ENCODE measurements at regions not wholly inside any gene's neighbourhood (a gene's known extent, or its start where the extent isn't known, plus 50 kb on each side); places are given as distances from the start of the nearest gene placed in this dataset.

DNA sequence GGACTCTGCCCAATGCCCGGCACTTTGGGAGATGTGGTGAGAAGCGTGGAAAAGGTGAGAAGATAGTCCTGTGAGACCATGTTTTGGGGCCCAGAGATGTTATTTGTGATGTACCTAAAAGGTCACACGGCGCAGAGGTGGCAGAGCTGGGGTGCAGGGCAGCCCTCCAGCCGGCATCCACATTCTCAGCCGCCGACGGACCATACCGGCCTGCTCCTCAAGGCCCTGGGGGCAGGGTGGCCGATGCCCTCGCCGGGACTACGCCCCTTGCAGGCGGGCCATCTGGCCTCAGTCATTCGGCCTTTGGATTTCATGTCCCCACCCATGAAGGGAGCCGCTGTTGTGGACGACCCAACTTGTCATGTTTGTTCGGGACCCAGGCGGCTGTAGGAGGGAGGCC lies 131.4 kb upstream of the GSE1 start:
- DNase-seq = no peak

DNA sequence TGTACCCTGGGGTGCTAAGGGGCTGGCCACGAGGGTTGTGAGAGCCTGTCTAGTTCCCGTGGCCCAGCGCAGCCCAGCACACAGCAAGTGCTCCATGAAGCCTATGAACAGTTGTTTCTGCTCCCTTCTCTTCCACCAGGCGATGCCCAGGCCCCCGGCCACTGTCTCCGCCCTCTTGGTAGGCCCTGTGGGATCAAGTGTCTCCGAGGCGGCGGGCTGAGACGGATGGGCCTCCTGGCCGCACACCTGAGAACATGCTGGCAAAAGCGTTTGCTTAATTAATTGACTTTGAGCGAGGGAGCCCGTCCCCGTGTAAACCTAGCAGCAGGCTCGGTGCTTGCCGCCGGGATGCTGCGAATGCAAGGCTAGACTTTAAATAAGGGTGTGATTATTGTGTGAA lies 129.7 kb upstream of the GSE1 start:
- peak; percentile 73 for DNase-seq

DNA sequence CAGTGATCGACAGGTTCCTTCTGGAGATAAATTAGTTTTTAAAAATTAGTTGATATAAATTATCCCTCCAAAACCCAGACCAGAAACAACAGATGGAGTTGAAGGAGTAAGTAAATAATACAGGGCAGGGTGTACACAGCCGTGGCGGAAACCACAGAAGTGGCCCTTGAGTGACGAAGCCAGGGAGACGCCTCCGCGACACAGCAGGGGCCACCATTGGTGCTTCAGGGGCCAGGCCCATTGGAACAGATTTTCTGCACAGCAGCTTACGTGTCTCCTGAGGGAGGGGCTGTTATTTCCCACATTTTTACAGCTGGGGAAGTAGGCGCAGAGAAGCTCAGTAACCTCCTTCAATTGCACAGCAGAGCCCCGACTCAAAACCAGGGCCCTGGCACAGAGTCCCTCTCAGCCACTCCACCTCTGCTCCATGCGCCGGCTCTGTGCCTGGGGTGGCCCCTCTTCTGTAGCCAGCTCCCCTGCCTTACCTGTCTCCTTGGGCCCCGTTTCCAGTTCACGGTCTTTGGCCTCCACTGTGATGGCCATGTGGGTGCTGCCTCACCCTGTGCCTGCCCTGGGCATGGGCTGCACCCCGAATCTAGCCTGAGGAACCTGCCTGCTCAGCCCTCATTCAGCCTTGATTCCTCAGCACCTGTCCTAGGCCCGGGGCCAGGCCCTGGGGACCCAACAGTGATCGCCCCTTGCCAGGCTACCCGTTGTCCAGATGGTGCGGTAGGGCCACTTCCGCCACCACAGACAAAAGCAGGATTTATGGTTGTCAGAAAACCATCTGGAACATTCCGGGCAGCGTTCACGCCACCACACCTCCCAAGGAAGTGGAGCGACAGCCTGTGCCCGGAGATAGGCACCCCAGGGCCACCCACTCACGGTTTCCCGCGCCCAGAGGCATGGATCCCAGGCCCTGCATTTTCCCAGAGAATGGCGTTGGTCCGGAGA lies 128.5 kb upstream of the GSE1 start:
- no peak for DNase-seq

DNA sequence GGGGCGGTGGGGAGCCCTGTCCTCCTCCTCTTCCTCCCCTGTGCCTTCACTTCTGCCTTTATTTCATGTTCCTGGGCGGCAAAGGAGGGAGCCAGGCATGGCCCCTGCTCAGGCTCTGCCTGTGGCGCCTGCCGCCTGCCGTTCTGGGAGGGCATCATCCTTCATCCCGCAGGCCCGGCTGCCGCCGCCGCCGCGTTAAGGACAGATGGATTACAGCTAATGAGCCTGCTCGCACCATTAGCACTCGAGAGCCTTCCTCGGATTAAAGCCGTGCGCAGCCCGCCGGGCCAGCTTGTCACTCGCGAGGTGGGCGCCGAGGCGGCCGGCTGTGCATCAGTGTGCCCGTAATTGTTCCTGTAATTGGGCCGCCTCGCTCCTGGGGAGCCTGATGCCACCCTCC lies 127.7 kb upstream of the GSE1 start:
- peak; percentile 2 for DNase-seq

DNA sequence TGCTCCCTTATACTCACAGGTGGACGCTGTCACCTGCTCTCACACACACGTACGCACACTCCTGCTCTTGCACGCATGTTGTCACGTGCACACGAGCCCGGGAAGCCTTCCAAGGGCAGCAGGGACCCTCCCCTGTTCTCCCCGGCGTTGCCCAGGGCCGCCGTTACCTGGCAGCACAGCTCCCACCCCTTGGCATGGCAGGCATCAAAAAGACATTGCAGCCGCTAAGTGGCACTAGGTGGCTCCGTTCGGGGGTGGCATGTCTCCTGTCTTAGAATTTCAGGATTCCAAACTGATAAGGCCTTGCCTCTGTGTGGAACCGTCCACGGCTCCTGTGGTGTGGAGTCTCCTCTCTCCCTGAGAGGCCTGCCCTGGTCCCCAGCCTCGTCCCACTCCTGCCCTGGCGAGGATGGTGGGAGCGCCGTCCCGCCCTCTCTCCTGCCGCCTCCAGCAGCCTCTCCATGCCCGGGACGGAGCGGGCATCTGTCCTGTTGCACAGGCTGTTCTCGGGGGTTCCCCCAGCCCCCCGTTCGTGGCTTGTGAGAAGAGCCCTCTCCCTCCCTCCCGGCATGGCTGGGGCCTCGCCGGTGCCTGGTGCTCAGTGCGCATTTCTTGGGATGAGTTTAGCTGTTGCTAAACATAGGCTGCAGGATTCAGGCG lies 126.7 kb upstream of the GSE1 start:
- DNase-seq = no peak

DNA sequence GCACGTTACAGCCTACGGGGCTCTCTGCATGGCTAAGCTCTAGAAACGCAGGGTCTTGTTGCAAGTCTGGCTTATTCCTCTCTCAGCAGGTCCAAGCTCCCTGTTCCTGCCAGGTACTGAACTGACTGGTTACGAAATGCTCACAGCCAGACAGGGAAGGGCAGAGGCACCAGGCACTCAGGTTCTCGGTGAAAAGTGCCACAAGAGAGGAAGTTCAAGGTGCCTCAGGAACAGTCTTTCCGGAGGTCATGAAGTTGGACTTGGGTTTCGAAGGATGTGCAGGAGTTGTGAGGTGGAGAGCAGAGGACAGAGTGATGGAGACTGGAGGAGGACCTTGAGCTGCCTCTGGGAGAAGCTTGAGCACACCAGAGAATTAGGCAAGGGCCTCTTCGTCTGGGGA lies 124.7 kb upstream of the GSE1 start:
- DNase-seq = no peak

DNA sequence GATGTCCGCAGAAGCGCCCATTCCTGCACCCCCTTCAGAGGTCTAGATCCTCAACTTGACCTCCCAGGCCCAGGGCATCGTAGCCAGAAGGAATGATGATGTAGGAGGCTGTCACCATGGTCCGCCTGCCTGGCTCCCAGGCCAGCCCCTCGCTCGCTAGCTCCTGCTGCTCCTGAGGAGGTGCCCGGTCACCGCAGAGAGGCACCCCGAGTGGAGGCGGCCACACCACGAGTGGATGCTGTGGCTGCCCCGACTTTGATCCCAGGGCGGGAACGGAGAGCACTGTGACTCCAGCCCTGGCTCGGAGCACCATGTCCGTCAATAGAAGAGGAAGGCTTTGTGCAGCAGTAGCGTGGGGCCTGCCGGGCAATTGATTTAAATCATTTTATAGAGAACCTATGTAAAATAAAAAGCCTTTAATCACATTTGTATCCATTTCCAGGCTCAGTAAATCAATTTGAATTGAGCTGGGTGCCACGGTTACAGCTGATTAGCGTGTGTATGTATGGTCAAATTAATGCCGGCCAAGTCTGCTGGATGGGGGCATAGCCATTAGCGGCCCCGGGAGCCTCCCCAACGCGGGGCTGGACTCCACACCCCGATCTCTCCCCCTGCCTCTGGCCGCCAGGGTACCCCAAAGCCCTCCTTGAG lies 122.6 kb upstream of the GSE1 start:
- no peak for DNase-seq

DNA sequence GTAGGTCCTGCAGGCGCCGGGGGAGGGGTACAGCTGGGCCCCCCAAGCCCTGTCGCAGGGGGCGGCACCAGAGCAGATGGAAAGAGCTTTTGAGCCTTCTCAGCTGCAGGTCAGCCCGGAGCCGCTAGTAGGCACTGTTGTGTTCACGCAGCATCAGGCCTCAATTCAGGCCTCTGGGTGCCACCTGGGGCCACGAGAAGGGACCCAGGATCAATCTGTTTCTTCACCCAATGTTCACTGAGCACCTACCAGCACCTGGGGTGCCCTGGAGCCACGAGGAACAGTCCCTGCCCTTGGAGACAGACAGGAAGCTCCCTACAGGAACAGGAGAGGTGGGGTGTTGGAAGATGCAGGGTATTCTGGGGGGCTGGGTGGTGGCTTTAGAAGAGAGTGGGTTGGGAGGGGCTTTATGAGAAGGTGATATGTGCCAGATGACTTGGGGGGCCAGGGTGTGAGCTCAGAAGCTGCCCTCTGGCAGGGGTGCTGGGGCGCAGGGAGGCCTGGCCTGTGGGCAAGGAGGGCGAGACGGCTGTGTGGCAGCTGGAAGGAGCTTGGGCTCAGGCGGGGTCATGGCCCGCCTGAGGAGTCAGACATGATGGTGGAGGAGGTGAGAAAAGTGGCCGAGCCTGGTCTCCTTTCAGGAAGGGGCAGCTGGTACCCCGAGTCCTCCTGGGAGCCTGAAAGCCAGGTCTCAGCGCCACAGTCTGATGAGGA lies 121.9 kb upstream of the GSE1 start:
- peak; percentile 1 for DNase-seq

DNA sequence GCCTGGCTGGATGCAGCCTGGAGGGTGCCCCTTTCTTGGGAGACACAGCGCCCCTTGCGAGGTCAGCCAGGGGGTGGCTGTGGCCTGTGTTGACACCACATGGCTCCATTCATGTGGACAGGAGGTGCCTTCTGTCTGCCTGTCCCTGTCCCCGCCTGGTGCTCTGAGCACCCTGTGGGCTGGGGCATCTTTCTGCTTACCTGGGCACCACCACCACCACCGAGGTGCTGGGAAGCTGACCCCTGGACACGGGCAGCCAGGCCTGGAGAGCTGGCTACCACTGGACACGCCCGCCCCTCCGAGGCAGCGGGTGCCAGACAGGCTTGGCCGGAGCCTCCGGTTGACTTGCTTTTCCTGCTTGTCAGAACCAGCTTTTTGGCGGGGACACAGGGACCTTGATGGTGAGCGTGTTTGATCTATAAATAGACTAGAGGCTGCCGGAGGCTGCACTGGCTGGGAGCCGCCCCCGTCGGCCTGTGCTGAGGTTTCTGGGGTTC lies 121.3 kb upstream of the GSE1 start:
- no peak for DNase-seq

DNA sequence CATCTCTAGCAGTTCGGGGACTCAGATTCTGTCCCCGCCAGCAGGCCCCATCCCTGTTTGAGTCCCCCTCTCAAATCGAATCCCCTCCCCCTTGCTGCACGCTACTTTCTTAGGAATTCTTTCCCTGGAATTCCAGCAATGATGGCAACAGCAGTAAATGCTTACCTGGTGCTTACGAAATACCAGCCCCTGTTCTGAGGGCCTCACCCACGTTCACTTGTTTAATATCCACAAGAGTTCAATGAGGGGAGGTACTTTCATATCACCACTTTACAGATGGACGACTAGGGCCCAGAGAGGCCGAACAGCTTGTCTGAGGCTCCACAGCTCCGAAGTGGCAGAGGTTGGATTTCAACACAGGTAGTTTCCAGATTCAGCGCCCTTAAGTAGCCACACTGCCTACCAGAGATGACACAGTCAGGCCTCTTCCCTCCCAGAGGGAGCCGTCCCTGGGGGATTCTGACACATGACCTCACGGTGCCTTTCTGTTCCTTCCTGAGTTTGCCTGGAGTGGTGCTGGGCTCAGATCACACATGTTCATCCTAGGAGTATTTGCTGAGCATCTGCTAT lies 120.7 kb upstream of the GSE1 start:
- DNase-seq = no peak

DNA sequence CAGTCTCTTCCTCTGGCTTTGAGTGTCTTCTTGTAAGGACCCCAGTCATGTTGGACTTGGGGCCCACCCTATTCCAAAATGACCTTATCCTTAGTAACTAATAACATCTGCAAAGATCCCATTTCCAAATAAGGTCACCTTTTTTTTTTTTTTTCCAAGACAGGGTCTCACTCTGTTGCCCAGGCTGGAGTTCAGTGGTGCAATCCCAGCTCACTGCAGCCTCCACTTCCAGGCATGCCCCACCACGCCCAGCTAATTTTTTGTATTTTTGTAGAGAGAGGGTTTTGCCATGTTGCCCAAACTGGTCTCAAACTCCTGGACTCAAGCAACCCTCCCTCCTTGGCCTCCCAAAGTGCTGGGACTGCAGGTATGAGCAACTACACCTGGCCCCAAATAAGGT lies 118.8 kb upstream of the GSE1 start:
- no peak for DNase-seq

DNA sequence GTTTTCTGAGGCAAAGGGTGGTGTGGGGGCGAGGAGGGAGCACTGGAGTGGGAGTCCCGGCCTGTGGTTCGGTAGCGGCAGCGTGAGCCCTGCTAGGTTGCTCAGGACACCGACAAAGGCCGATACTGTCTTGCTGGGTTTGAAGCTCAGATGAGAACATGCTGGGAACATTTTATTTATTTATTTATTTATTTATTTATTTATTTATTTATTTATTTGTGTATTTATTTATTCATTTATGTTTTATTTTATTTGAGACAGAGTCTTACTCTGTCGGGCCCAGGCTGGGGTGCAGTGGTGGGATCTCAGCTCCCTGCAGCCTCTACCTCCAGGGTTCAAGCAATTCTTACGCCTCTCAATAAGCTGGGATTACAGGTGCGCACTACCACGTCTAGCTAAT lies 117.9 kb upstream of the GSE1 start:
- DNase-seq = no peak

DNA sequence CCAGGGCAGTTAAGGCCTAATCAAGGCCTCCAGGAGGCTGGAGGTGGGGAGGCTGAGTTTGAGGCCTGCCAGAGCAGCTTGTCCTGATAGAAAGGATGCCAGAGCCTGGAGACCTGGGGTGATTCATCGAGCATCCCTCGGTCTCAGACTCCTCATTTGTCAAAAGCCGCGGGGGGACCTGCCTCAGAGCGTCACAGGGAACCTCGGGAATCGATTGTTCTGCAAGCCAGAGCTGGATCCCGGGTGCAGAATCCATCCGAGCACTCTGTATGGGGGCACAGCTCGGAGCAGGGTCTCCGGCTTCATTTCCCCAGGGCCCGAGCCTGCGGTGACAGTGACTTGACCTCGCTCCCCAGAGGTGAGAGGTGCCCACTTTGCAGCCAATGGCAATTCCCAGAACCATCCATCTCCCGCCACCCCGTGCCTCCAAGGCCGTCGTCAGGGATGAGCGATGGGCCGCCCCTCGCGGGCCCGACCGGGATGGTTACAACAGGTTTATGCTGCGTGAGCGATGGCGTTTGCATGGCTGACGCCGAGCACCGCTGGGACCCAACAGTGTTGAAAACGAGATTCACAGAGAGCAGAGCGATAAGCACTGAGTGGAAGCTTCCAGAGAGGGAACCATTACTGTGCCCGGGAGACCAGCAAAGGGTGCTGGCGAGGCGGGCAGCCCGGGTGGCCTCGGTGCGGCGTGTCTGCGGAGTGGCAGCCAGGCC lies 117.1 kb upstream of the GSE1 start:
- DNase-seq = no peak

DNA sequence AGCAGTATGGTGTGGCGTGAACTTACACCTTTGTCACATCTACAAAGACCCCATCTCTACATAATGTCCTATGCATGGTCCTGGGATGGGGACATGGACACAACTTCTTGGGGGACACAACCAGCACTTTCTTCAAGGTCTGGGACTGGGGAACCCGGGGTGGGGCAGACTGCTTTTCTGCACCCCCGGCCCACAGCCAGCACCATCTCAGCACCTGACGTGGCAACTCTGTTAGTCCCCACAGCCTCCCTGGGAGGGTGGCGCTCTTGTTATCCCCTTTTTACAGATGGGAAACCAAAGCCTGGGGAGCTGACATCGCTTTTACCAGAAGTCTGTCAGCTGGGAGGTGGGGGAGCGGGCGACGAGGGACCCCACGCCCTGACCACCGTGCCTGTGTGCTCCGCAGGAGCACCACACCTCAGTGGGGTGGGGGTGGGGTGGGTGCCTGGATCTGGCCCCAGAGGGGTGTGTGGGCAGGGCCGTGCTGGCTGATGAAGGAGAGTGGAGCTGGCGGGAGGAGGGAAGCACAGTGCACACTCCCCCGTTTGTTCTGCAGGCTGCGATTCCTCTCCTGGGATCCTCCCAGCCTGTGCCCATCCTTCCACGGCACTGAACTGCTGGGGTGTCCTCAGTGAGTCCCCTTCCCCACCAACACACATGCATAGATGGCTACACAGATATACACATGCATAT lies 115.4 kb upstream of the GSE1 start:
- no peak for DNase-seq

DNA sequence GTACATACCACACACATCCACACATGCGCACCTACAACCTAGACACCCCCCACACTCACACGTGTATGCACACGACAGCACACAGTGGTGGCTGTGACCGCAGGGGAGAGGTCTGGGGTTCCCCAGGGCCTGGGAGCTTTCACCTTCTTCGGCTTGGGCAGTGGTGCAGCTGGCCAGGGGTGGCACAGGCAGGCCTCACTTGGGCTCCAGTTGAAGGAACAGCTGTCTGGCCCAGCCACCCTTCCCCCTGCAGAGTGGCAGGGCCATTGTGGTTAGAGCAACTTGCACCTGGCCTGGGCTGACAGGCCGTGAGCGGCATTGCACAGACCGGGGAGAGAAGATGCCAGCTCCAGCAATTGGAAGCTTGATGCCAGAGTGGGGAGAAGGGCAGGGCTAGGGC lies 114.5 kb upstream of the GSE1 start:
- no peak for DNase-seq

DNA sequence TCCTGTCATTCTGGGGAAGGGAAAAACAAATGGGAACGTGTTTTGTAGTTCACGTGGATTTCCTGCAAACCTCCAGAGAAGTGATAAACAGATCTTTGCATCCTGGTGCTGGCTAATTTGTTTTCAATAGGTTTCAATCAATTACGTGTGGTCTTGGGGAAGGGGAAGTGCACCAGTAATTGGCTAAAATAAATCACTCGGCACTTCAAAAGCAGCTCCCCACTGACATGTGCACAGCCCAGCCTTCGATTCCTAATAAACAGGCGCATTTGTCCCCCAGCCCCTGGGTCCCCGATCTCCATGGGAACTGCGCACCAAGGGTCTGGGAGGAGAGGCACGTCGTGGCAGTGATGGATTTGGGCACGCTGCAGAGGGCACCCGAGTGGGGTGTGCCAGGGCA lies 112.9 kb upstream of the GSE1 start:
- DNase-seq = no peak

DNA sequence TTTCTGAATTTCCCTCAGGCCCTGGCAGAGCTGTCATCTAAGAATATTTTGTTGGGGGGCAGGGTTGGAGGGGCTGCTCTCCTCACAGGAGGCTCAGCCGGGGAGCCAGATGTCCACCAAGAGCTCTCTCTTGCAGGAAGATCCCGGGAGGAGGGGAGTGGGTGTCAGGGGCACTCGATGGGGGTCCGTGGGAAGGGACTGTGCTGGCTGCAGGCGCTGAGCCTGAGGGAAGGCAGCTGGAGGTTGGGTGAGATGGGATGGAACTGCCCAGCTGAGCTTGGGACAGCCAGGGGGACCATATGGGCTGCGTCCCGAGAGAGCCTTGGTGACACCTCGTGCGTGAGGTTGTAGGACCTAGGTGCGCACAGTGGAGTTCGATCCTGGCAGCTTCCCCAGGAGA lies 111.2 kb upstream of the GSE1 start:
- no peak for DNase-seq

DNA sequence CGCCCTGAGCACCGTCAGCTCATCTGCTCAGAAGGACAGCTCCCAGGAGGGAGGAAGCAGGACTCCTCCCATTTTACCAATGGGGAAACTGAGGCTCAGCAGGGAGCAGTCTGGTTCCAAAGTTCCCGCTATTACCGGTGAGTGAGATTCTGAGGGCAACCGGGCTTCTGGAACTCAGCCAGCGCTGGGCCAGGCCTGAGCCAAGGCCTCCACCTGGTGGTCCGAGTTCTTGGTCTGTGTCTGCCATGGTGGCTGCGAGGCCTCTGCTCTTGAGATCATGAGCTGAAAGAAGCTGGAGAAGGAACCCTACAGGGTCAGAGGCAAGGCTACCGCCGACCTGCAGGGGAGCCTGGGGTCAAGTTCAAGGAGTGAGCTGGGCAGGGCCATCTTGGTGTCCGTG lies 110.8 kb upstream of the GSE1 start:
- no peak for DNase-seq

DNA sequence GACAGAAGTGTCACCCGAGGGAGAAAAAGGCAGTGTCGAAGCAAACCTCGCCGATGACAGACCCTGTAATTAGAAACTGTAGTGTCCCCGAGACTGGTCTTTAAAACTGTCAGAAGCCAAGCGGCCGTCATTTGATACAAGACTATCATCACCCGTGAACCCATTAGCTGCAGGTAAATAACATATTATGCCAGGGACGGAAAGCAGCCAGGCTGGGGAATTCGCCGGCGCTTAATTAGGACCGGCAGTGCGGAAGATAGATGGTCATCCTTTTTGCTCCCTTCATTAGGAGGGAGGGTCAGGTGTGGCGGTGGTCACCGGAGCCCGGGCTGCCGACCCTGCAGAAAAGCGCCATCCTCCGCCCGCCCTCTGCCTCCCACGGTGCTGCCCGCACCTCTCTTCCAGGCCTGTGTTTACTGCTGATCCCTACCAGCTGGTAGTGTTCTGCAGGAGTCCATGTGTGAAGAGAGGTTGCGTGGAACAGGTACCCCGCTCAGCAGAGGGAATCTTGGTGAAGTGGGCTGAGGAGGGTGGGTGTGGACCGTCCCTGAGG lies 109.4 kb upstream of the GSE1 start:
- DNase-seq = no peak

DNA sequence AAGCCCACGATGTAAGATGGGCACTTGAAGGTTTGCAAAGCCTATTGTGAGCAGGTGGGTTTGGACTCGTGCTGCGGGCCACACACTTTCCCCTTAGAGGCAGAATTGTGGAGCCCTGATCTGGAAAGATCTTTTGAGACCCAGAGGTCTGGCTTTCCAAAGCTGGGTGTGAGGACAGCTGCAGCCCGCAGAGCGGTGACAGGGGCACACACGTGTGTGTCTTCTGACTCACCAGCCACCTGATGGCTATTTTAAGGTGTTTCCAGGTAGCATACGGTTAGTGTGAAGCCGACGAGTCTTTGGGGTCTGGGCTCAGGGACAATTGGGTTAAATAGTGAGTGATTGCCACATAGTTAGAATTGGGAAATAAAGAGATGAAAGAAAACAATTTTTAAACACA lies 108.9 kb upstream of the GSE1 start:
- no peak for DNase-seq

All from NCI-H526 treated with DMSO at 0.1 percent for 48 hours (cell line).